Prostate gland (tissue), 2 donors: ENCODE measurements at regions not wholly inside any gene's neighbourhood (a gene's known extent, or its start where the extent isn't known, plus 50 kb on each side); places are given as distances from the start of the nearest gene placed in this dataset.

Experiments used
- CTCF ChIP-seq, 4 experiments: fragments of 200-600 bp in 2 of 4; fragments of 450-650 bp in 2 of 4; sonication (generic) in 2 of 4; IDR thresholded peaks; 1 replicate in 3 of 4; 2 replicates in 1 of 4; pipeline ENCODE4 v1.5.1; 2016 to 2019; ENCODE audit warnings: antibody characterized with exemption in 4 of 4, mild to moderate bottlenecking in 2 of 4, moderate library complexity in 2 of 4
- POLR2A ChIP-seq: fragments of 450-650 bp; IDR thresholded peaks from one replicate; pipeline ENCODE4 v1.6.1; 2016; ENCODE audit warnings: antibody characterized with exemption, mild to moderate bottlenecking

GRCh38 chr4:55256787-55257186 is 89.3 kb upstream of the SRD5A3 start:
- no peak for TF ChIP-seq CTCF (IDR thresholded peaks at IDR 0.05)
- no peak for TF ChIP-seq POLR2A
